HEK293T (cell line): ENCODE measurements at regions not wholly inside any gene's neighbourhood (a gene's known extent, or its start where the extent isn't known, plus 50 kb on each side); places are given as distances from the start of the nearest gene placed in this dataset.
A peak's percentile ranks its signal among the peaks of the same experiment; 100 is the strongest.

ENCODE experiments used
- CTCF ChIA-PET: fragments of 350-600 bp; formaldehyde crosslinking; extraction: SDS; loops from one replicate; lab custom pipeline; 2021; ENCODE audit warnings: antibody characterized with exemption, inconsistent platforms; lab: Yijun Ruan, JAX
- POLR2A ChIA-PET: fragments of 350-600 bp; formaldehyde crosslinking; extraction: SDS; loops from one replicate; lab custom pipeline; 2020; ENCODE audit warnings: antibody characterized with exemption, inconsistent platforms; lab: Yijun Ruan, JAX
- DNase-seq: peaks from one replicate; pipeline ENCODE4 v3.0.0; 2012; ENCODE audit warnings: mixed read lengths; ENCODE audit errors: extremely low spot score
- ARNT ChIP-seq: fragments of 450-650 bp; IDR thresholded peaks from 2 replicates; pipeline ENCODE4 v1.6.1; 2017; ENCODE audit warnings: mild to moderate bottlenecking
- BHLHE40 ChIP-seq: fragments of 450-650 bp; IDR thresholded peaks from 2 replicates; pipeline ENCODE4 v1.6.1; 2016; ENCODE audit warnings: mild to moderate bottlenecking, moderate library complexity, borderline replicate concordance
- CTBP1 ChIP-seq: fragments of 450-650 bp; IDR thresholded peaks from 2 replicates; pipeline ENCODE4 v1.6.1; 2016; ENCODE audit warnings: borderline replicate concordance
- ELF4 ChIP-seq: fragments of 450-650 bp; IDR thresholded peaks from 2 replicates; pipeline ENCODE4 v1.6.1; 2017; ENCODE audit warnings: antibody characterized with exemption
- FOXA1 ChIP-seq: fragments of 450-650 bp; IDR thresholded peaks from 2 replicates; pipeline ENCODE4 v1.6.1; 2016; ENCODE audit warnings: mild to moderate bottlenecking
- FOXK2 ChIP-seq: fragments of 450-650 bp; IDR thresholded peaks from 2 replicates; pipeline ENCODE4 v1.6.1; 2016; ENCODE audit warnings: mild to moderate bottlenecking
- FOXM1 ChIP-seq: fragments of 450-650 bp; IDR thresholded peaks from 2 replicates; pipeline ENCODE4 v1.6.1; 2017; ENCODE audit warnings: mild to moderate bottlenecking, borderline replicate concordance
- HDGF ChIP-seq: fragments of 450-650 bp; IDR thresholded peaks from 2 replicates; pipeline ENCODE4 v1.6.1; 2017; ENCODE audit warnings: antibody characterized with exemption, borderline replicate concordance
- L3MBTL2 ChIP-seq: fragments of 450-650 bp; conservative IDR thresholded peaks from 2 replicates; pipeline ENCODE4 v1.6.1; 2016; ENCODE audit warnings: mild to moderate bottlenecking
- LEF1 ChIP-seq: fragments of 450-650 bp; IDR thresholded peaks from 2 replicates; pipeline ENCODE4 v1.6.1; 2017; ENCODE audit warnings: mild to moderate bottlenecking, borderline replicate concordance
- NFRKB ChIP-seq: fragments of 450-650 bp; IDR thresholded peaks from 2 replicates; pipeline ENCODE4 v1.6.1; 2016; ENCODE audit warnings: mild to moderate bottlenecking, moderate library complexity
- SP1 ChIP-seq: fragments of 450-650 bp; IDR thresholded peaks from 2 replicates; pipeline ENCODE4 v1.6.1; 2017
- SUZ12 ChIP-seq: fragments of 450-650 bp; IDR thresholded peaks from 2 replicates; pipeline ENCODE4 v1.6.1; 2016; ENCODE audit warnings: mild to moderate bottlenecking
- TARDBP ChIP-seq: fragments of 450-650 bp; IDR thresholded peaks from 2 replicates; pipeline ENCODE4 v1.6.1; 2016
- ZNF384 ChIP-seq: fragments of 450-650 bp; IDR thresholded peaks from 2 replicates; pipeline ENCODE4 v1.6.1; 2016
- TF ChIP-seq, protein P1 (sequence below): fragments of 450-650 bp; IDR thresholded peaks from 2 replicates; pipeline ENCODE4 v1.6.1; 2016

GRCh38 chr12:66978802-66979201 is 290.4 kb upstream of the CAND1 start:
- POLR2A ChIA-PET, result no interaction called here
- CTCF ChIA-PET, result no interaction called here
- no peak for TF ChIP-seq ZNF384
- no peak for TF ChIP-seq ARNT
- no peak for TF ChIP-seq LEF1
- TF ChIP-seq ELF4, result no peak
- no peak for TF ChIP-seq FOXA1
- no peak for TF ChIP-seq TARDBP
- TF ChIP-seq SUZ12, result no peak
- no peak for TF ChIP-seq NFRKB
- TF ChIP-seq FOXK2, result no peak
- no peak for TF ChIP-seq CTBP1
- no peak for TF ChIP-seq SP1
- no peak for TF ChIP-seq L3MBTL2
- TF ChIP-seq FOXM1, result no peak
- TF ChIP-seq HDGF, result no peak
- TF ChIP-seq, protein P1, sequence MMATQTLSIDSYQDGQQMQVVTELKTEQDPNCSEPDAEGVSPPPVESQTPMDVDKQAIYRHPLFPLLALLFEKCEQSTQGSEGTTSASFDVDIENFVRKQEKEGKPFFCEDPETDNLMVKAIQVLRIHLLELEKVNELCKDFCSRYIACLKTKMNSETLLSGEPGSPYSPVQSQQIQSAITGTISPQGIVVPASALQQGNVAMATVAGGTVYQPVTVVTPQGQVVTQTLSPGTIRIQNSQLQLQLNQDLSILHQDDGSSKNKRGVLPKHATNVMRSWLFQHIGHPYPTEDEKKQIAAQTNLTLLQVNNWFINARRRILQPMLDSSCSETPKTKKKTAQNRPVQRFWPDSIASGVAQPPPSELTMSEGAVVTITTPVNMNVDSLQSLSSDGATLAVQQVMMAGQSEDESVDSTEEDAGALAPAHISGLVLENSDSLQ, result no peak
- TF ChIP-seq BHLHE40, result no peak
- DNase-seq, result no peak

DNA sequence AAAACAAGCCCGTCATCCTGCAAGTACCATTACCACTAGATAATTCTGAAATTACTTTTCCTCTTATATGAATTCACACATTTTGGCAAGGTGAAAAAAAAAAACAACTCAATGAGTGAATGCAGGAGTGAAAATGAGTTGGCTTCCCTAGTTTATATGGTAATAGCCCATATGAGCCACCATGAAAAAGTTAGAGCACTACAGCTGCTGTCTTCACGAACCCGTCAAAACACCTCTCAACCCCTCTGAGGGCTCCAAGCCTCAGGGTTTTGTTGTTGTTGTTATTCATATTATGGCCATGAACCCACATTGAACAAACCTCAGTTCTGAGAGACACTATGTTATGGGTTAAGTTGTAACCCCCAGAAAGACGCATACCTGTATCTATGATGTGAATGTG is 289.9 kb upstream of the CAND1 start:
- ChIA-PET POLR2A (no interaction called here), CTCF (no interaction called here)
- TF ChIP-seq FOXK2 (no peak), BHLHE40 (no peak), SUZ12 (no peak), FOXA1 (no peak), FOXM1 (no peak), L3MBTL2 (no peak)
- TF ChIP-seq, protein P1, result no peak
- DNase-seq, result no peak

DNA sequence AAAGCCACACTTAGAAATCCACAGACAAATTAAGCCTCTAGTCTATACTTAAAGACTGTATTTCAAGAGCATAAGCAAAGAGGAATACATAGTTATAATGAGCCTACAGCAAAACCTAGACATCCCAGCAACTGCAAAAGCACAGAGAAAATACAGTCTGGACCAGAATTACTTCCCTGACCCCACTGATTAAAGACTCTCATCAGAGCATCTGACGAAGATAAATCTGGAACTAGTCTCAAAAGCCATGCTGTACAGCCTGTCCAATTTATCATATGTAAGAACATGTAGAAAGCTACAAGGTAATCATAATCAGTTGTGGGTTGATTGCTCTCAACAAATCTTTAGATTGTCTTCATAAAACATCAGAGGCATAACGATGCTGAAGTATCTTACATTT is 285.1 kb upstream of the CAND1 start:
- ChIA-PET POLR2A (no interaction called here), CTCF (no interaction called here)
- no peak for DNase-seq
- TF ChIP-seq CTBP1 (no peak), FOXM1 (no peak), TARDBP (no peak), NFRKB (no peak), L3MBTL2 (no peak), LEF1 (no peak)
- TF ChIP-seq, protein P1, result no peak

- TF ChIP-seq CTBP1 (no peak), SUZ12 (no peak), SP1 (no peak), FOXA1 (no peak), LEF1 (no peak), ARNT (no peak), ELF4 (no peak), FOXK2 (no peak), L3MBTL2 (no peak), NFRKB (no peak)
- ChIA-PET POLR2A (interaction anchor here (0.6 to 0.9 kb wide), 2 partner anchors 43 to 284 kb away, joined by 3 read pairs; partner anchors contain the start of gene CAND1), CTCF (no interaction called here)
- peak; percentile 10 for DNase-seq
Measured at GRCh38 chr12:66984962-66985361, 284.2 kb upstream of the CAND1 start.

- ChIA-PET POLR2A (no interaction called here), CTCF (no interaction called here)
- TF ChIP-seq TARDBP, result no peak
- no peak for TF ChIP-seq NFRKB
- no peak for TF ChIP-seq BHLHE40
- no peak for TF ChIP-seq SP1
- TF ChIP-seq LEF1, result no peak
- no peak for TF ChIP-seq HDGF
- TF ChIP-seq L3MBTL2, result no peak
- no peak for TF ChIP-seq ELF4
- no peak for TF ChIP-seq SUZ12
- no peak for TF ChIP-seq FOXM1
- no peak for TF ChIP-seq CTBP1
- TF ChIP-seq FOXK2, result no peak
- no peak for TF ChIP-seq ARNT
- no peak for TF ChIP-seq FOXA1
- no peak for DNase-seq
Measured at GRCh38 chr12:66999141-66999540, 270.0 kb upstream of the CAND1 start.

- TF ChIP-seq FOXA1, result no peak
- TF ChIP-seq SP1, result no peak
- no peak for TF ChIP-seq BHLHE40
- no peak for TF ChIP-seq ZNF384
- TF ChIP-seq ARNT, result no peak
- TF ChIP-seq CTBP1, result no peak
- TF ChIP-seq HDGF, result no peak
- TF ChIP-seq SUZ12, result no peak
- TF ChIP-seq FOXK2, result no peak
Measured at GRCh38 chr12:67001251-67001650, 267.9 kb upstream of the CAND1 start.

DNA sequence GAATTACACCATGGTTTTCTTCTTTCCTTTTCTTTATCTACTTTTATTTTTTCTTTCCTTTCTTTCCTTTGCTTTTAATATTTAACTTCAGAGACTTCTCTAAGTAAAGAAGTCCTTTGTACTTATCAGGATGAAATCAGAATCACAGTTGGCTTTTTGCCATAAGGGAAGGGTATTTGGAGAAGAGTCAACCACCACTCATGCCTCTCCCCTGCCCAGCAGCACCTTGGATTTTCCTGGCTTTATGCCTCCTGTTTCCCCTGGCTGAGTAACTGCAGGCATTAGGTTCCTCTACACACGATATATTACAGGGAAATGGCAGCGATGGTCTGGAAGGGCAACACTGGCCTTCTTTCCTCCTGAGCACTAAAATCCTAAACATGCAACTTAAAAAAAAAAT is 266.4 kb upstream of the CAND1 start:
- TF ChIP-seq FOXM1 (no peak), ARNT (no peak), FOXA1 (no peak), CTBP1 (no peak), TARDBP (no peak), SUZ12 (no peak), ELF4 (no peak), L3MBTL2 (no peak), NFRKB (no peak), ZNF384 (no peak), HDGF (no peak), SP1 (no peak), FOXK2 (no peak), BHLHE40 (no peak), LEF1 (no peak)
- TF ChIP-seq, protein P1, result no peak
- CTCF ChIA-PET, result no interaction called here
- no peak for DNase-seq
- POLR2A ChIA-PET, result no interaction called here

More at GRCh38 chr12:67001251-67001650, 267.9 kb upstream of the CAND1 start:
- POLR2A ChIA-PET, result no interaction called here
- no peak for DNase-seq
- CTCF ChIA-PET, result no interaction called here
